CD4-positive, alpha-beta T cell treated with Interferon alpha-2 for 1 hour (primary cell): ENCODE measurements at regions not wholly inside any gene's neighbourhood (a gene's known extent, or its start where the extent isn't known, plus 50 kb on each side); places are given as distances from the start of the nearest gene placed in this dataset.

Experiments used
- DNase-seq, 2 donors: peaks; one replicate each; pipeline ENCODE4 v3.0.0-alpha.2; 2020 to 2022

GRCh38 chrX:9318213-9318612 is 146.6 kb upstream of the TBL1X start:
- DNase-seq: peak in 1 of 2 donors; percentile 34

- DNase-seq: no peak
Observed at GRCh38 chrX:9318766-9319165, 146.1 kb upstream of the TBL1X start.

- no peak for DNase-seq
Observed at GRCh38 chrX:9320940-9321339, 143.9 kb upstream of the TBL1X start.

- DNase-seq: no peak
Observed at GRCh38 chrX:9324676-9325075, 140.2 kb upstream of the TBL1X start.

- DNase-seq: no peak
Observed at GRCh38 chrX:9326369-9326768, 138.5 kb upstream of the TBL1X start.

GRCh38 chrX:9327086-9327746 is 137.6 kb upstream of the TBL1X start:
- DNase-seq: no peak

- DNase-seq: no peak
Observed at GRCh38 chrX:9327747-9328145, 137.1 kb upstream of the TBL1X start.

- DNase-seq: no peak
Observed at GRCh38 chrX:9329056-9329455, 135.8 kb upstream of the TBL1X start.

GRCh38 chrX:9330249-9330982 is 134.4 kb upstream of the TBL1X start:
- no peak for DNase-seq

- no peak for DNase-seq
Observed at GRCh38 chrX:9333873-9334560, 130.8 kb upstream of the TBL1X start.

- DNase-seq: no peak
Observed at GRCh38 chrX:9335251-9335650, 129.6 kb upstream of the TBL1X start.

- DNase-seq: peak in 1 of 2 donors; percentile 18
Observed at GRCh38 chrX:9336456-9336855, 128.4 kb upstream of the TBL1X start.

- no peak for DNase-seq
Observed at GRCh38 chrX:9337046-9337445, 127.8 kb upstream of the TBL1X start.

GRCh38 chrX:9338986-9339385 is 125.9 kb upstream of the TBL1X start:
- no peak for DNase-seq

- peak in 1 of 2 donors; percentile 46 for DNase-seq
Observed at GRCh38 chrX:9339603-9340491, 125.0 kb upstream of the TBL1X start.

GRCh38 chrX:9340598-9341290 is 124.1 kb upstream of the TBL1X start:
- peak; percentile 75 to 76 for DNase-seq

- DNase-seq: peak; percentile 70 to 85
Observed at GRCh38 chrX:9341291-9342201, 123.3 kb upstream of the TBL1X start.

GRCh38 chrX:9342561-9343051 is 122.3 kb upstream of the TBL1X start:
- peak; percentile 66 to 77 for DNase-seq

GRCh38 chrX:9343971-9344370 is 120.9 kb upstream of the TBL1X start:
- DNase-seq: no peak

- no peak for DNase-seq
Observed at GRCh38 chrX:9345957-9346356, 118.9 kb upstream of the TBL1X start.
